GM21381 (cell line): ENCODE measurements at regions not wholly inside any gene's neighbourhood (a gene's known extent, or its start where the extent isn't known, plus 50 kb on each side); places are given as distances from the start of the nearest gene placed in this dataset.
A peak's percentile ranks its signal among the peaks of the same experiment; 100 is the strongest.
"Not testable (repeated sequence)": the region's sequence is repeated elsewhere in the genome, so short reads cannot be mapped to it uniquely, and the experiment has no call there.

ENCODE experiments used
- ATAC-seq: cut with Tn5 transposase; IDR thresholded peaks from one replicate; pipeline ENCODE4 v1.9.1; 2021; ENCODE audit warnings: mild to moderate bottlenecking, moderate library complexity; ENCODE audit not compliant: unreplicated experiment

GRCh38 chr12:59517522-59517921, 78.3 kb upstream of the SLC16A7 start:
- ATAC-seq: no peak

GRCh38 chr12:59500915-59501314, 94.9 kb upstream of the SLC16A7 start:
- ATAC-seq: no peak

DNA sequence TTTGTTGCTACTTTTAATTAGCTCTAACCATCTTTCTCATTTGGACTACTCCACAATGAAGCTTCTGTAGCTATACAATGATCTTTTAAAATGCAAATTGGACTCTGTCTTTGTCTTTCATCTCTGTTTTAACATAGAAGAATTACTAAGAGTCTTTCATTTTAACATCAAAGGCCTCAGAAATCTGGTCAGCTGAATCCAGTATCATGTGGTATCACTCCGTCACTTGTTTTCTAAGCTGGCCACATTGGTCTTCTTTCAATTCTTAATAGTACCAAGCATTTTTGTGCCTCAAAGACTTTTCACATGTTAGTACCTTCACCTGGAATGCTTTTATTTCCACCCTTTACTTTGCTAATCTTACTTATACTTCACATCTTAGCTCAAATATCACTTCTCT, 95.5 kb upstream of the SLC16A7 start:
- no peak for ATAC-seq

DNA sequence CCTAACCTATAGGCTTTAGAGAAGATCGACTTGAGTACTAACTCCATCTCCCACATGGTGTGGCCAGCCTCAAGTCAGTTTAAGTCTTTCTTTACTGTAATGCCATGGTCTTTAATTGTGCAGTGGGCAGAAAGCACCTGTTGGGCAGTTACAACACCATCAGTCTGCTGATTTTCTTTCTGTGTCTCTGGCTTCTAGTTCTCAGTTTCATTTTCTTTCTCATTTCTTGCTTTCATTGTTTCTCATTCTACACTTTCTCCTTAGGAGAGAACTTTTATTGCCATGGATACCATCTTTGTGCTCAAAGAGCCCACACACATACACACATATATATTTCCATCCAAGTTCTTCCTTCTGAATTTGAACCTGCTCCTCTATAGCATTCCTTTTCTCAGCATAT, 96.1 kb upstream of the SLC16A7 start:
- peak; percentile 97 for ATAC-seq

DNA sequence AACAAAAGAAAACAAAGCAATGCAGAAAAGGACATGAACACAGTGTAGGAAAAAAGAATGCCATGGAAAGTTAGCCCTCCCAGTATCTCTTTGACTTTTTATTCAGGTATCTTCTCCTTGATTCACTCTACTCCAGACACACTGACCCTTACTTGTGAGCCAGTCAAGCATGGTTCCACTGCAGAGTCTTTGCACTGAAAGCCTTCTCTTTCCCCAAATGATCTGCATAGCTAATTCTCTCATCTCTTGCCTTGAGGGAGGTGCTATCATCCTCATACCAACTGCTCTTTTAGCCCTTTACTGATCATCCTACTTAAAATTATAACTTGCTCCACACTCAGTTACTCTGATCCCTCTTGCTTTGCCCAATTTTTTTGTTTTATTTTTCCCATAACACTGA, 101.2 kb upstream of the SLC16A7 start:
- ATAC-seq: no peak

DNA sequence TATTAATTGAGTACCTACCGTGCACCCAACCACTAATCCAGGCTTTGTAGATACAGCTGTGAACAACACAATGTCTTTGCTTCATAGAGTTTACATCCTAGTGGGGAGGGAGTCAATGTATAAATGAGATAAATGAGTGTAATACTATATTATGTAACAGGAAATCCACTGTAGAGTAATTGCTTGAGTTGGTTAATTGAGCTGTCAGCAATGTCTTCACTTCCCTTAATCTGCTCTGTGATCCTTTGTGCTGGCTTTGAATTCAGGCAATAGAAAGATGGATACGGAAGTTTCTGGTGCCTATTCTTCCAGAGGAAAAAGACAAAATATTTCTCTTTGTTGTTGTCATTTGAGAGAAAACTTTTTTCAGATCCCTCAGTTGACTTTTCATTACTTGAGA, 104.0 kb upstream of the SLC16A7 start:
- ATAC-seq: no peak

DNA sequence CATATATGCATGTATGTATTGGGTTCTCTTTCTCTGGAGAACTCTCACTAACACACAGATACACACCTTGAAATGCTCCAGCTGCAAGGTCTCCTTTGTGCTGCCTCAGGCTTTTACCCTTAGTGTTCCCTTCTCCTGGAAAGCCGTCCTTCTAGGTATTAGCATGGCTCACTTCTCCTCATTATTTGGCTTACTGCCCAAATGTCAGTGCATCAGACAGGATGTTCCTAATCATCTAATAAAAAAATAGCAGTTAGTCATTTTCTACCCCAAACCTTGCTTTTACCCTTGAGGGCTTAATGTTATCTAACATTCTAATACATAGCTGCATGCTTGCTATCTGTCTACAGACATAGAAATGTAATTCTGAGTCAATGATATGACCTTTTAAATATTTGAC, 109.0 kb upstream of the SLC16A7 start:
- no peak for ATAC-seq

GRCh38 chr12:59484575-59484974, 111.3 kb upstream of the SLC16A7 start:
- no peak for ATAC-seq

DNA sequence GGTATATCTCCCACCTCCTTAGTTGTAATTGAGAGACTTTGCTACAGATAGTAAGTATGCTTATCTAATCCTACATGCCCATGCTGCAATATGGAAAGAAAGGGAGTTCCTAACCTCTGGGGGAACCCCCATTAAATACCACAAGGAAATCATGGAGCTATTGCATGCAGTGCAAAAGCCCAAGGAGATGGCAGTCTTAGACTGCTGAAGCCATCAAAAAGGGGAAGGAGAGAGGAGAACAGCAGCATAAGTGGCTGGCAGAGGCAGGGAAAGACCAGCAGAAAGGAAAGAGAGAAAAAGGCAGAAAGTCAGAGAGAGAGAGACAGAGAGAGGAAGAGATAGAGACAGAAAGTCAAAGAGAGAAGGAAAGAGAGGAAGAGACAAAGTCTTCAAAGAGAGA, 121.6 kb upstream of the SLC16A7 start:
- not testable (repeated sequence) for ATAC-seq

- no peak for ATAC-seq
Measured at GRCh38 chr12:59472273-59472672, 123.6 kb upstream of the SLC16A7 start.

DNA sequence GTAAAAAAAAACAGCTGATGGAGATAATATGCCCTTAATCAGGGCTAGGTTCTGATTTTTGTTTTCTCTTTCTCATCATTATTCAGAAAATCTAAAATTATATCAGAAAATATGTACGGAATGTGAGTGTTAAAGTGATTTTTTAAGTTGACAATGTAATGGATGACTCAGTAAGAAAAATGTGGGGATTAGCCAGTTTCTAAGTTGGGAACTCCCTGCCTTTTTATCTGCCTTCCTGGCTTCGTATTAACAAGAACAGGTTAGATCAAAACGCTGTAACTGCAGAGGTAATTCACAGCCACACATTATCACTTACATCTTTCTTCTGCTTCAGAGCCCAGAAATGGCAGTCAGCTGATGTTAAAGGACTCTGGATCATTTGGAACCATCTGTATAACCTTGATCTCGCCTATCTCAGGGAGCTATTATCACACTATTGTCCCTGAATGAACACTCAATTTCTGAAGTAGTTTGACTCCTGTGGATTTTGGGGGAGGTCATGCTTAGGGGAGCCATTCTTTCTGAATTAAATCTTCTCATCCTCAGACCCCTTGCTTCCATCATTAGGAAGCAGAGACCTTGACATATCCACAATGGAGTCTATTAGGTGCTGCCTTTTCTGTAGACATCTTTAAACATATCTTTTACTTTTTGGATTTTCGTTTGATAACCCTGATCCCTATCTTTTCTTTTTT, 135.7 kb upstream of the SLC16A7 start:
- no peak for ATAC-seq

DNA sequence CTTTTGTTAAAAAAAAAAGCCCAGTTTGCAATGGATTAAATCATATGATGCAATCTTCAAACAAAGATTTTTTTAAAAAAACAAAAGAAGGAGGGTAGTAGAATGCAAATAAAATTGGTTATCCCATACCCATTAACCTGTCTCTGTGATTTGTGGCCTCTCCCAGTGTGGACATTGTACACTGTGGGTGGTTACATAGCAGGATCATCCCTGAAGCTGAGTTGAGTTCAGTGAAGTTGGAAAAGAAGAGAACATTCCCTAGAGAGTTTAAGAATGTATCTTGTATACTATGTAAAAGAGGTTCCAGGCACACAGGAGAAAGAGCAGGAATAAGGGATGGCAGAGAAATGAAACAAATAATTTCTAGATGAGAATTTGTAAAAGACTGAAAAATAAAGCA, 142.4 kb upstream of the SLC16A7 start:
- ATAC-seq: no peak

- no peak for ATAC-seq
Measured at GRCh38 chr12:59452746-59453145, 143.1 kb upstream of the SLC16A7 start.

GRCh38 chr12:59452259-59452658, 143.6 kb upstream of the SLC16A7 start:
- no peak for ATAC-seq

DNA sequence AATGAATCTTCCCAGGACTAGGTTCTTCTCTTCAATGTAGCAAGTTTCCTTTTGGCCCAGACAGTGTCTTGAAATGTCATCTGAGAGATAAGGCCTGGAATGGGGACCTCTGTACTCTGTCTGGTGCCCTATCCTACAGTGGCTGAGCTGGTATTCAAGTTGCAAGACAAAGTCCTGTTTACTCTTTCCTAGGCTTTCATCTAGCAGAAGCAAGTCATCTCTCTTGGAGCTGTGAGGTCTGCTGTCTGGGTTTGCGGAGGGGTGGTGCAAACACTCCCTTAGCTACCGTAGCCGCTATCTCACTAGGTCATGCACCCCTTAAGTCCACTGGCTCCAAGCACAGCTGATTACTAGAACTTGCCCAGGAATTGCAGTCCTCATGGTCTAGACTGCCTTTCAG, 149.7 kb upstream of the SLC16A7 start:
- ATAC-seq: no peak

GRCh38 chr12:59444932-59445331, 150.9 kb upstream of the SLC16A7 start:
- ATAC-seq: no peak

DNA sequence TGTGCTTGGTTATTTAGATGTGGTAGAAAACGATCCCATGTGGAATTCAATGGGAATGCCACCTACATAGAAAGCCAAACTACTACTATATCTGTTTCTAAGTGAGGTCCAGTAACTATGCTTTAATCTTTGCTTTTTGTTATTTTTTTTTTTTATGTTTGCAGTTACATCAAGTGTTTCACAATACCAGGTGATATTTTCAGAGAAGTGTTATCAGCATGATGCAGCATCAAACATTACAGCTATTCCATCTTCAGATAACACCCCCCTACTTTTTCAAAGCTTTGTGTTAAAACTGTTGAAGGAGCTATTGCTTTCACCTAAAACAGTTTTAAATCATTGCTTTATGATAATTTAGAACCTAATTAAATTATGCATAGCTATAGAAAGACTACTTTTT, 163.8 kb upstream of the SLC16A7 start:
- no peak for ATAC-seq

DNA sequence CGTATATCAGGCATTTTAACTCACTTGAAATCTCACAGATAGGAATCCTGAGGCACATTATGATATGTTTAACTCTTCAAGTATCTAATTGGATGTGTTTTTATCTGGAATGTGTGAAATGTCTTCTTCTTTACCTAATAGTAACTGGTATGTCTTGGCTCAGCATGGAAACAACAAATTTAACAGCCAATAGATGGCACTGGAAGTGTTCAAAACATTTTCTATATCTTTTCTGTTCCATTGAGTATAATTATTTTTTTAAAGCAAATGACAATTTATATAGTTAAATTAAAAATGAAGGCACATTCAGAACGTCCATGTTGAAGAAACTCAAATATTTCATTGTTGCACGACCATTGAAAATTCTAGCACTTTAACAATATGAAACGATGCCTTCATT, 164.6 kb upstream of the SLC16A7 start:
- no peak for ATAC-seq

DNA sequence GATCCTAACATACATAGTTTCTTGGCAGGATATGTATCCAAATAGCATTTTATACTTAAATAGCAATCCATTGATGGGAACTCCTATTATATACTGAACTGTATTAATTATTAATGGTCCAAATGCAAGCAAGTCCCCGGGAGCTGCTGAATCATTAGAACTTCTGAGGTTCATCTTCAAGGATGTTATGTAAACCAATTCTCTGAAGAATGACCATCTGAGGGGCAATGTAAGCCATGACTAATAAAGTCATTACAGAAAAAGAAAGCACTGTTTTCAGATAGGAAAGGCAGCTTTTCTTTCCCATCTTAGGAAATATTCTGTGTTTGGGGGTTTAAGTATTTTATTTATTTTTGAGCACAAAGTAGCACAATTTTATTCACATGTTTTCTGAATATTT, 166.1 kb upstream of the SLC16A7 start:
- no peak for ATAC-seq

DNA sequence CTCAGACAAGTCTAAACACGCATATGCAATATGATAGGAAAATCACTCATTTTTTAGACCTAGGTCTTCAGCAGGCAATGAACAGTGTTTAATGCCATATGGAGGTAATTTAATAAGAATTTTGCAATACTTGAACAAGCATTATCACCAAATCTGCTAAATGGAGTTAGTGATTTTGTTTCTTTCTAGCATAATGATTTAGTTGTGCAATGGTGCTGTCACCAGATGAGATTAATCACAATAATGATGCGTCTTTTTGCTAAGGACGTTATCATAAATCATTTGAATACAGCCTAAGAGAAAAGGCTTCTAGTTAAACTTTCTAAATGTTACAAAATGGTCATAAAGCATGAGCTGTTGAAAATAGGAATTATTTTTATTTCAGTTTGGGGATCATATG, 170.0 kb upstream of the SLC16A7 start:
- ATAC-seq: no peak

DNA sequence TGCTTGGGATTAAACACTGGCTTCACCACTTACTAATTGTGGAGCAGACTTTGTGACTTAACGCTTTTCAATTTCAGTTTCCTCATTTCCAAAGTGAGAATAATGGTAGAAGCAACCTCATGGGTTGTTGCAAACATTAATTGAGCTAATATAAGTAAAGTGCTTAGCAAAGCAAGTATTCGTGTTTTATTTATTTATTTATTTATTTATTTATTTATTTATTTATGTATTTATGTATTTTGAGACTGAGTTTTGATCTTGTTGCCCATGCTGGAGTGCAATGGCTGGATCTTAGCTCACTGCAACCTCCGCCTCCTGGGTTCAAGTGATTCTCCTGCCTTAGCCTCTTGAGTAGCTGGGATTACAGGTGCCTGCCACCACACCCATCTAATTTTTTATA, 171.2 kb upstream of the SLC16A7 start:
- not testable (repeated sequence) for ATAC-seq

GRCh38 chr12:59414051-59414450, 181.8 kb upstream of the SLC16A7 start:
- no peak for ATAC-seq

DNA sequence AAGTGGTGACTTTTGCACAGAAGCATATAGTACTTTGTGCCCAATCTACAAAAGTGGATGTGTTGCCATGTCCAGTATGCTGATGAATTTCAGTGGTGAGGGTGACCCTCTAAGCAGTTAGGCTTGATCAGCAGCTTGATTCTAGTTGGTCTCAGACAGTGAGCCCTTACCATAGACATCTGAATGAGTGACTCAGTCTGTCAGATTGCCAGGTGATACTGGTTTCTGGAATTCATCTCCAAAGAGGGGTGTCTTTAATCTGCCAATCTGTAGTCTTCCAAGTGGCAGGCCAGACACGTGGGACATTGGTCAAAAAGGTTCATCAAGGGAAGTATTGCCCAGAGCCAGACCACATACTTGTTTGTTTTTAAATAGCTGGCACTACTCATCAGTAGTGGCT, 187.4 kb upstream of the SLC16A7 start:
- ATAC-seq: no peak
